MM.1S (cell line): ENCODE measurements at regions not wholly inside any gene's neighbourhood (a gene's known extent, or its start where the extent isn't known, plus 50 kb on each side); places are given as distances from the start of the nearest gene placed in this dataset.

Source experiments
- EZH2 ChIP-seq: fragments of 300-600 bp; sonication (generic); optimal IDR thresholded peaks from 2 replicates; pipeline ENCODE3; 2017; ENCODE audit warnings: low read depth, mild to moderate bottlenecking, antibody characterized with exemption, low read length, mixed read lengths
- EZH2phosphoT487 ChIP-seq: fragments of 300-600 bp; sonication (generic); IDR thresholded peaks from 2 replicates; pipeline ENCODE4 v1.6.1; 2018; ENCODE audit warnings: antibody characterized with exemption, low read length
- TF ChIP-seq, protein P1 (sequence below): fragments of 300-600 bp; sonication (generic); IDR thresholded peaks from 2 replicates; pipeline ENCODE4 v1.5.1; 2016; ENCODE audit warnings: antibody characterized with exemption, low read length, mixed read lengths

DNA sequence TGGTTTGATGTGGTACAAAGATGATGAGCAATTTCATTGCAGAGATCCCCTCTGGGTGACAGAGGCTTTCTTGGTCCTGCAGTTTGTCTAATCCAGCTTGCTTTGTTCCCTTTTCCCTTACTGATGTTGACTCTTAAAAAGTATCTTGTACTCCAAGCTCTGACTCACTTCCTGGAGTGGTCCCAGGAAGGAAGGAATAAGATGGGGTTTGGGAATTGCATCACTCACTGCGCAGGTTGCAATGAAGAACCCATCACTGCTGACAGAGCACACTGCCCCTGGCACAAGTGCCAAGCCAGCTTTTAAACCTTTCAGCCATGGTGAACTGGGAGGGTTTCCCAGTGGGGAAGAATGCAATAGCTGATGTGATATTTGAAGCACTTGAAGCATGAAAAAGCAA, 662.2 kb upstream of the CTNND2 start:
- TF ChIP-seq, protein P1, sequence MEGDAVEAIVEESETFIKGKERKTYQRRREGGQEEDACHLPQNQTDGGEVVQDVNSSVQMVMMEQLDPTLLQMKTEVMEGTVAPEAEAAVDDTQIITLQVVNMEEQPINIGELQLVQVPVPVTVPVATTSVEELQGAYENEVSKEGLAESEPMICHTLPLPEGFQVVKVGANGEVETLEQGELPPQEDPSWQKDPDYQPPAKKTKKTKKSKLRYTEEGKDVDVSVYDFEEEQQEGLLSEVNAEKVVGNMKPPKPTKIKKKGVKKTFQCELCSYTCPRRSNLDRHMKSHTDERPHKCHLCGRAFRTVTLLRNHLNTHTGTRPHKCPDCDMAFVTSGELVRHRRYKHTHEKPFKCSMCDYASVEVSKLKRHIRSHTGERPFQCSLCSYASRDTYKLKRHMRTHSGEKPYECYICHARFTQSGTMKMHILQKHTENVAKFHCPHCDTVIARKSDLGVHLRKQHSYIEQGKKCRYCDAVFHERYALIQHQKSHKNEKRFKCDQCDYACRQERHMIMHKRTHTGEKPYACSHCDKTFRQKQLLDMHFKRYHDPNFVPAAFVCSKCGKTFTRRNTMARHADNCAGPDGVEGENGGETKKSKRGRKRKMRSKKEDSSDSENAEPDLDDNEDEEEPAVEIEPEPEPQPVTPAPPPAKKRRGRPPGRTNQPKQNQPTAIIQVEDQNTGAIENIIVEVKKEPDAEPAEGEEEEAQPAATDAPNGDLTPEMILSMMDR, result no peak
- no peak for TF ChIP-seq EZH2phosphoT487
- TF ChIP-seq EZH2, result no peak
